CD4-positive, alpha-beta T cell treated with Interleukin-4 for 4 hours (primary cell): ENCODE measurements at regions not wholly inside any gene's neighbourhood (a gene's known extent, or its start where the extent isn't known, plus 50 kb on each side); places are given as distances from the start of the nearest gene placed in this dataset.

Source experiments
- DNase-seq: peaks from one replicate; pipeline ENCODE4 v3.0.0-alpha.2; 2020

DNA sequence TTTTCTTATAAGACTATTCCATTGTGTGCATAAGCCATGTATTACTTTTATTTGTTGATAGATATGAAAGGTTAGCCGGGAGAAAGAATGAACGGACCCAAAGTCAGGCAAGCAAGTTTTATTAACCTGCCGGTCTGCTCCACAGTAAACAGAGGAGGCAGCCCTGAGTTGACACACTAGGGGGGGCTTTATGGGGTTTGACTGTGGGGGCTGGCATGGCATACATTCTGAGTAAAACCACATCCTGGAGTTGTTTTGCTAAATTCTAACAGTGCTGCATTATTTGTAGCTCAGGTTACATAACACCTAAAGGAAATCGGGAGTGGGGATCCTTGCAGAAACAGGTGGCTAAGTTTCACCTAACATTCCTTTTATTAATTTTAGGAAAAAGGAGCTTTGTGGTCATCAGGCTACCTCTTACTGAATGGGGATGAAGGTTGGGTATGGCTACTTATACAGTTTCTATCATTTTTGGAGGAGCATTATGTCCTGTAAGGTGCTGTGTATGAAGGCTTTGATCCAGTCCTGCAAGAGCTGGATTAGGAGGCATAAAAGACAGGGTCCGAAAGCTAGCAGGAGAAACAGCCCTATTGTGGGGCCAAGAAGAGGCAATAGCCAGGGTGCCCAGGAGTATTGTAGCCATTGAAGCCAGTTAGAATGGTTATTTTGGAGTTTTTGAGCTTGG lies 107.4 kb upstream of the USP9Y start:
- DNase-seq: peak; percentile 64

DNA sequence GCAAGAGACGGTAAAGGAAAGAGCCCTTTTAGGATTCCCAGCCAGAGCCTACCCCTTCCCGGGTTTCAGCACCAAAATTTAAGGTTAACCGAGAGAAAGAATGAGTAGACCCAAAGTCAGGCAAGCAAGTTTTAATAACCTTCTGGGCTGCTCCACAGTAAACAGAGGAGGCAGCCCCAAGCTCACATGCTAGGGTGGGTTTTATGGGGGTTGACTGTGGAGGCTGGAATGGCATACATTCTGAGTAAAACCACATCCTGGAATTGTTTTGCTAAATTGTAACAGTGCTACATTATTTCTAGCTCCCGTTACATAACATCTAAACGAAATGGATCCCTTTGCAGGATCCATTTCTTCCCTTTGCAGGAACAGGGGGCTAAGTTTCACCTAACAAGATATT lies 102.2 kb upstream of the USP9Y start:
- peak; percentile 2 for DNase-seq

- no peak for DNase-seq
Observed at GRCh38 chrY:12605426-12605825, 95.6 kb upstream of the USP9Y start.

DNA sequence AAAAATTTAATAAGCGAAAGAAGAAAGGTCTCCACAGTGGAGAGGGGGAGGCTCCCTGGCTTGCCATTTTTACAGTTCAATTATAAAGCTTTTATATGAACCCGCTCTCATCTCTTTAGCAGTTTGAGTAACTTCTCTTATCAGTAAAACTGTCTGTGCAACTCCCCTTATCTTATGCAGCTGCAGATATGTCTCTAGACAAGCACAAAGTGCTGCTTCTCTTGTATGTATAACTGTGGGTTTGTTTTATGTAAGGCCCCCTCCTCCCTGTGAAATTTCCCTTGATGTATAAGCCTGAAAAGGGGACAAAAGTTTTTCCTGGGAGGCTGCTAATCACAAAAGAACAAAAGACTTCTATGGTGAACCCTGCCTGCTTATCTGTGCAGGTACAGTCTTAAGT lies 90.2 kb upstream of the USP9Y start:
- DNase-seq: no peak

GRCh38 chrY:12615733-12616446 lies 85.1 kb upstream of the USP9Y start:
- DNase-seq: no peak

DNA sequence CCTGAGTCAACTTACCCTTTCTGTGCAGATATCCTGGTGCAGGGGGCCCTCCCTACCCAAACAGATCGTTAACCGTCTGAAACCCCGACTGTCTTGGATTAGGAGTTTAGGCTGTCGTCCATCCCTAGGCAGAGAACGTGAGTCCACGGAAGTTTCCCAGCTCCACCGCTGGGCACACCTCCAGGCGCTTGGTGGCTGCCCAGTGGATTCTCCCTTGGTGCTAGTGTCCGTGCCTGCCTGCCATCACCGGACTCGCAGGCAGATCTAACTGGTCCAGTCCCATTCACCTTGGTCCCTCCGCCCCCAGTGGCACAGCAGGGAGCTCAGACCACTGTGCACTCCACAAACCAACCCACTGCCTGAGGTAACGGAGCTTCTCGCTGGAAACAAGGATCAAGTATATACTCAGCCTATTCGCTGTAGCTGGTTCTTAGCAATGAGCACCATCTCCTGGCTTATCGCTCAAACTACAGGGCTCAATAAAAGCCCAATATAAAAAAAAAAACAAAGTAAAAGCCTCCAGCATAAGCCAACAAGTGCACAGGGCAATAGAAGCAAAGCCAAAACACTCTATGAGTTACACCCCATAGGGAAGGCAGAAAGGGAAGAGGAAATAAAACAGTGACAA lies 79.5 kb upstream of the USP9Y start:
- DNase-seq: peak; percentile 16

GRCh38 chrY:12623204-12623603 lies 77.8 kb upstream of the USP9Y start:
- no peak for DNase-seq

DNA sequence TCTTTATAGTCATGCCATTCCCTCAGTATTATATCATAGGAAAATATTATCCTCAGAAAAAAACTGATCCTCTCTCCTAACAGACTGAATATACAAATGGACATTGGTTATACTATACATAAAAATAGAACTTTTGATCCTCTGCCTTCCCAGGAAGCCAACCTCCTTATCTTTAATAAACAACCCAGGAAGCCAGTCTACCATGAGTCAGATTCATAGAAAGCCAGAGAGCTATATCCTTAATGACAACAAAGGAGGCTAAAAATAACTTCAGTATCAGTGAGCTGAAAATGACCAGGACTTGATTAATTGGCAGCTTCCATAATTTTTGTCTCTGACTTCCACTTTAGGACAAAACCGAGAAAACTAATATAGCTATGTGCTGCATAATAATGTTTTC lies 58.0 kb upstream of the USP9Y start:
- no peak for DNase-seq

DNA sequence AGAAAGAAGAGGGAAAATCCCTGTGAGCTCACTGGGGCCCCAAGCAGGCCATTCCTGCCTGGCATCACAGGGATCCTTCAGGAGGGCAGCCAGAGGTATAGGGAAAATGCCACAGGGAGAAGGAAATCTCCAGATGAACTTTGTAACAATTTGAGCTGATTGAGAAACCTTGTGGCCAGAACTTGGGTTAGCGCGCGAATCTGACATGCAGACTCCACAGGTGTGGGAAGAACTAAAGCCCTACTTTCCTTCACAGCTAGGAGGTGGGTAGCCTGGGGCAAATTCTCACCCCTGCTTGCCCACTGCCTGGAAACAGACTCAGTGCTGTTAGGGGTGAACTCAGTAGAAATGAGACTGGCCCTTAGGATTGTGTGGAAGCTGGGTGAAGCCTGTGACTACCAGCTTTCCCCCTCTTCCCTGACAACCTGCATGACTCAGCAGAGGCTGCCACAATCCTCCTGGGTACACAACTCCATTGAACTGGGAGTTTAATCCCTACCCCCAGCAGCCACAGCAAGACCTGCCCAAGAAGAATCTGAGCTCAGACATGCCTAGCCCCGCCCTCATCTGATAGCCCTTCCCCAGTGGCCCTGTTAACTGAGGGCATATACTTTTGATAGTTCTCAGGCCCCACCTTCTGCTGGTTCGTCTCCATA lies 57.2 kb upstream of the USP9Y start:
- no peak for DNase-seq

- DNase-seq: no peak
Observed at GRCh38 chrY:12651095-12651494, 49.9 kb upstream of the USP9Y start.
